Activated T-helper 1 cell treated with anti-CD3 and anti-CD28 coated beads, Interleukin-2, amount 50 U/mL, for 16 hours (primary cell): ENCODE measurements at regions not wholly inside any gene's neighbourhood (a gene's known extent, or its start where the extent isn't known, plus 50 kb on each side); places are given as distances from the start of the nearest gene placed in this dataset.
"Not testable (repeated sequence)": the region's sequence is repeated elsewhere in the genome, so short reads cannot be mapped to it uniquely, and the experiment has no call there.

Experiments
- DNase-seq, 2 donors: peaks; one replicate each; pipeline ENCODE4 v3.0.0-alpha.2; 2020; ENCODE audit warnings: low read depth in 1 of 2, low spot score in 1 of 2

- DNase-seq, result no peak
Measured at GRCh38 chr2:226295123-226295522, 504.5 kb downstream of the IRS1 start.

- DNase-seq, result not testable (repeated sequence)
Measured at GRCh38 chr2:226291281-226291680, 508.3 kb downstream of the IRS1 start.

GRCh38 chr2:226286916-226287315, 512.7 kb downstream of the IRS1 start:
- DNase-seq, result no peak

- no peak for DNase-seq
Measured at GRCh38 chr2:226283796-226284195, 515.8 kb downstream of the IRS1 start.

- no peak for DNase-seq
Measured at GRCh38 chr2:226282151-226282550, 517.5 kb downstream of the IRS1 start.

GRCh38 chr2:226280136-226280535, 519.5 kb downstream of the IRS1 start:
- not testable (repeated sequence) for DNase-seq

GRCh38 chr2:226275215-226275614, 524.4 kb downstream of the IRS1 start:
- no peak for DNase-seq

- no peak for DNase-seq
Measured at GRCh38 chr2:226274143-226274542, 525.5 kb downstream of the IRS1 start.

GRCh38 chr2:226273440-226273839, 526.2 kb downstream of the IRS1 start:
- no peak for DNase-seq

- no peak for DNase-seq
Measured at GRCh38 chr2:226272435-226272834, 527.2 kb downstream of the IRS1 start.

GRCh38 chr2:226270285-226271058, 529.1 kb downstream of the IRS1 start:
- DNase-seq, result no peak

- no peak for DNase-seq
Measured at GRCh38 chr2:226267516-226268289, 531.9 kb downstream of the IRS1 start.

GRCh38 chr2:226256709-226257376, 542.8 kb downstream of the IRS1 start:
- no peak for DNase-seq

- no peak for DNase-seq
Measured at GRCh38 chr2:226256237-226256636, 543.4 kb downstream of the IRS1 start.

- DNase-seq, result no peak
Measured at GRCh38 chr2:226251661-226252060, 548.0 kb downstream of the IRS1 start.

- no peak for DNase-seq
Measured at GRCh38 chr2:226247289-226248275, 552.0 kb downstream of the IRS1 start.

- no peak for DNase-seq
Measured at GRCh38 chr2:226234187-226234586, 565.4 kb downstream of the IRS1 start.

- no peak for DNase-seq
Measured at GRCh38 chr2:226233388-226233787, 566.2 kb downstream of the IRS1 start.

- no peak for DNase-seq
Measured at GRCh38 chr2:226228080-226228479, 571.5 kb downstream of the IRS1 start.

- DNase-seq, result no peak
Measured at GRCh38 chr2:226227341-226227740, 572.3 kb downstream of the IRS1 start.

- no peak for DNase-seq
Measured at GRCh38 chr2:226223704-226224103, 575.9 kb downstream of the IRS1 start.
